Fibroblast of lung (primary cell): ENCODE measurements at regions not wholly inside any gene's neighbourhood (a gene's known extent, or its start where the extent isn't known, plus 50 kb on each side); places are given as distances from the start of the nearest gene placed in this dataset.
"Not testable (repeated sequence)": the region's sequence is repeated elsewhere in the genome, so short reads cannot be mapped to it uniquely, and the experiment has no call there.

ENCODE experiments used
- EZH2 ChIP-seq: IDR thresholded peaks from 2 replicates; pipeline ENCODE4 v1.5.1; 2012; ENCODE audit warnings: low read length, control low read depth, mild to moderate bottlenecking; ENCODE audit errors: missing control alignments
- TF ChIP-seq, protein P1 (sequence below), 2 donors: IDR thresholded peaks in 1 of 2; conservative IDR thresholded peaks in 1 of 2; 1 replicate in 1 of 2; 2 replicates in 1 of 2; pipeline ENCODE4 v1.5.1; 2011 to 2012; ENCODE audit warnings: low read length in 2 of 2, control low read depth in 1 of 2, inconsistent platforms in 1 of 2, low read depth in 1 of 2, mild to moderate bottlenecking in 1 of 2

DNA sequence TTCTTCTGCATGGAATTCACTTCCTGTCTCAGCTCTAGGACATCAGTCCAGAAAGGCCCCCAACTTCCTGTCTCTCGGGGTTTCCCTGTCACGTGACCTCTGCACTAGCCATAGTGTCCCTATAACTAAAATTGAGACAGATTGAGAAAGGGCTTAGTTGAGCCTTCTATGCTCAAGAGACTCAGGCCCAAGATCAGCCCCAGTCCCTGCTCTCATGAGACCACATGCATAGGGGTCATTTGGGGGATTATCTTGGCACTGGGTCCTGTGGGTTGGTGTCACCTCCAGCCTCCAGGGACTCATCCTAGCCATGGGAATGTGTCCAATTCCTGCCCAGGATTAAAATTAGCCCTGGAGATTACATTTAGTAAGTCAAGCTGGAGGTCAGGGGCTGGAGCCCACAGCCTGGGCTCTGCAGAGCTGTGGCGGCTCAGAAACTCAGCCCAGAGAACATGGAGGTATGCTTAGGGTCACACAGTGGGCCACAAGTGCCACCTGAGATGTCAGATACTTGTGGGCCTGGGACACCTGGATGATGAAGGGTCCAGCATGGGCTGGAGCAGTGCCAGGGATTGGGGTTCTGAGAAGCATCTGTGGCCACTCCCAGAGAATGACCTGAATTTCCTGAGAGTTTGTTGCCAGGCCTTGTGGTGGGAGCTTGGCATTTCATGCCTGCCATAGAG lies 174.3 kb upstream of the TPTE start:
- TF ChIP-seq, protein P1, sequence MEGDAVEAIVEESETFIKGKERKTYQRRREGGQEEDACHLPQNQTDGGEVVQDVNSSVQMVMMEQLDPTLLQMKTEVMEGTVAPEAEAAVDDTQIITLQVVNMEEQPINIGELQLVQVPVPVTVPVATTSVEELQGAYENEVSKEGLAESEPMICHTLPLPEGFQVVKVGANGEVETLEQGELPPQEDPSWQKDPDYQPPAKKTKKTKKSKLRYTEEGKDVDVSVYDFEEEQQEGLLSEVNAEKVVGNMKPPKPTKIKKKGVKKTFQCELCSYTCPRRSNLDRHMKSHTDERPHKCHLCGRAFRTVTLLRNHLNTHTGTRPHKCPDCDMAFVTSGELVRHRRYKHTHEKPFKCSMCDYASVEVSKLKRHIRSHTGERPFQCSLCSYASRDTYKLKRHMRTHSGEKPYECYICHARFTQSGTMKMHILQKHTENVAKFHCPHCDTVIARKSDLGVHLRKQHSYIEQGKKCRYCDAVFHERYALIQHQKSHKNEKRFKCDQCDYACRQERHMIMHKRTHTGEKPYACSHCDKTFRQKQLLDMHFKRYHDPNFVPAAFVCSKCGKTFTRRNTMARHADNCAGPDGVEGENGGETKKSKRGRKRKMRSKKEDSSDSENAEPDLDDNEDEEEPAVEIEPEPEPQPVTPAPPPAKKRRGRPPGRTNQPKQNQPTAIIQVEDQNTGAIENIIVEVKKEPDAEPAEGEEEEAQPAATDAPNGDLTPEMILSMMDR (conservative IDR thresholded peaks at IDR 0.05 in 1 of 2, IDR thresholded peaks at IDR 0.05 in 1 of 2; ENCODE audit: low read depth in 1 of 2, low read length in 2 of 2) = not testable (repeated sequence)
- not testable (repeated sequence) for TF ChIP-seq EZH2
